ENCODE measurements at regions not wholly inside any gene's neighbourhood (a gene's known extent, or its start where the extent isn't known, plus 50 kb on each side); places are given as distances from the start of the nearest gene placed in this dataset.

GRCh38 chr18:54684784-54685183 lies 93.7 kb downstream of the DYNAP start:
- no peak overlapping the region for H3K4me3 ChIP-seq (ENCODE audit: low read depth, low read length)
- no peaks in the 10 kb centered on the region for H3K36me3 ChIP-seq (ENCODE audit: control insufficient read depth in 2 of 2, insufficient read depth in 1 of 2, low read length in 2 of 2)
- POLR2A ChIA-PET, result no interaction called here
- no peaks in the 10 kb centered on the region for H3K9me3 ChIP-seq (ENCODE audit: control insufficient read depth, insufficient read depth, low read depth, low read length)
- H3K4me1 ChIP-seq (ENCODE audit: control insufficient read depth, insufficient read depth, low read length), result no peaks in the 10 kb centered on the region
- TF ChIP-seq HIC1 (tag by site-specific recombination; IDR thresholded peaks at IDR 0.05) (no peak), ZNF16 (tag by site-specific recombination; IDR thresholded peaks at IDR 0.05; ENCODE audit: low read depth) (no peak), KLF9 (tag by site-specific recombination; IDR thresholded peaks at IDR 0.05; ENCODE audit: low read depth) (no peak), ZNF76 (tag by site-specific recombination; IDR thresholded peaks at IDR 0.05; ENCODE audit: borderline replicate concordance, low read depth) (no peak), ZNF830 (tag by site-specific recombination; IDR thresholded peaks at IDR 0.05; ENCODE audit: low read depth) (no peak), ZNF416 (tag by site-specific recombination; IDR thresholded peaks at IDR 0.05) (no peak), ZNF785 (tag by site-specific recombination; IDR thresholded peaks at IDR 0.05) (no peak), ZNF549 (tag by site-specific recombination; IDR thresholded peaks at IDR 0.05) (no peak), ZNF777 (tag by site-specific recombination; IDR thresholded peaks at IDR 0.05; ENCODE audit: borderline replicate concordance) (no peak), SCRT2 (tag by site-specific recombination; IDR thresholded peaks at IDR 0.05) (no peak), PRDM10 (tag by site-specific recombination; IDR thresholded peaks at IDR 0.05) (no peak)
- CTCF ChIA-PET, result interaction anchor here (0.7 to 1.3 kb wide), 2 partner anchors 13 to 911 kb away, joined by 4 to 6 read pairs; no protein-coding TSS in a partner anchor
- no peak overlapping the region for H3K27ac ChIP-seq (ENCODE audit: extremely low read depth, low read depth, low read length)

- H3K4me1 ChIP-seq (ENCODE audit: control insufficient read depth, insufficient read depth, low read length), result no peaks in the 10 kb centered on the region
- H3K9me3 ChIP-seq (ENCODE audit: control insufficient read depth, insufficient read depth, low read depth, low read length), result no peaks in the 10 kb centered on the region
- H3K4me3 ChIP-seq (ENCODE audit: low read depth, low read length), result no peak overlapping the region
- POLR2A ChIA-PET, result no interaction called here
- H3K27ac ChIP-seq (ENCODE audit: extremely low read depth, low read depth, low read length), result no peak overlapping the region
- TF ChIP-seq ZNF18 (tag by site-specific recombination; IDR thresholded peaks at IDR 0.05), result no peak
- no peak for TF ChIP-seq ZNF37A (tag by site-specific recombination; IDR thresholded peaks at IDR 0.05)
- TF ChIP-seq ZFP3 (tag by site-specific recombination; IDR thresholded peaks at IDR 0.05; ENCODE audit: low read depth), result no peak
- no peak for TF ChIP-seq ZNF423 (tag by site-specific recombination; IDR thresholded peaks at IDR 0.05)
- no peak for TF ChIP-seq ZNF658 (tag by site-specific recombination; IDR thresholded peaks at IDR 0.05)
- no peak for TF ChIP-seq ZNF645 (tag by site-specific recombination; IDR thresholded peaks at IDR 0.05)
- no peak for TF ChIP-seq ZIC2 (tag by site-specific recombination; IDR thresholded peaks at IDR 0.05)
- no peak for TF ChIP-seq ZNF660 (tag by site-specific recombination; IDR thresholded peaks at IDR 0.05)
- TF ChIP-seq KLF10 (tag by site-specific recombination; IDR thresholded peaks at IDR 0.05), result no peak
- no peak for TF ChIP-seq ZNF394 (tag by site-specific recombination; IDR thresholded peaks at IDR 0.05; ENCODE audit: borderline replicate concordance)
- no peaks in the 10 kb centered on the region for H3K36me3 ChIP-seq (ENCODE audit: control insufficient read depth in 2 of 2, insufficient read depth in 1 of 2, low read length in 2 of 2)
- CTCF ChIA-PET, result interaction anchor here (1.2 to 2.1 kb wide), 2 partner anchors 18 to 294 kb away, joined by 3 to 4 read pairs; no protein-coding TSS in a partner anchor
These were observed 98.3 kb downstream of the DYNAP start for GRCh38 chr18:54689319-54689718.
